NCI-H2107 treated with DMSO at 0.1 percent for 48 hours (cell line): ENCODE measurements at regions not wholly inside any gene's neighbourhood (a gene's known extent, or its start where the extent isn't known, plus 50 kb on each side); places are given as distances from the start of the nearest gene placed in this dataset.

Experiments used
- DNase-seq: peaks from one replicate; lab custom pipeline; 2025; ENCODE audit not compliant: unreplicated experiment; lab: John Stamatoyannopoulos, UW

DNA sequence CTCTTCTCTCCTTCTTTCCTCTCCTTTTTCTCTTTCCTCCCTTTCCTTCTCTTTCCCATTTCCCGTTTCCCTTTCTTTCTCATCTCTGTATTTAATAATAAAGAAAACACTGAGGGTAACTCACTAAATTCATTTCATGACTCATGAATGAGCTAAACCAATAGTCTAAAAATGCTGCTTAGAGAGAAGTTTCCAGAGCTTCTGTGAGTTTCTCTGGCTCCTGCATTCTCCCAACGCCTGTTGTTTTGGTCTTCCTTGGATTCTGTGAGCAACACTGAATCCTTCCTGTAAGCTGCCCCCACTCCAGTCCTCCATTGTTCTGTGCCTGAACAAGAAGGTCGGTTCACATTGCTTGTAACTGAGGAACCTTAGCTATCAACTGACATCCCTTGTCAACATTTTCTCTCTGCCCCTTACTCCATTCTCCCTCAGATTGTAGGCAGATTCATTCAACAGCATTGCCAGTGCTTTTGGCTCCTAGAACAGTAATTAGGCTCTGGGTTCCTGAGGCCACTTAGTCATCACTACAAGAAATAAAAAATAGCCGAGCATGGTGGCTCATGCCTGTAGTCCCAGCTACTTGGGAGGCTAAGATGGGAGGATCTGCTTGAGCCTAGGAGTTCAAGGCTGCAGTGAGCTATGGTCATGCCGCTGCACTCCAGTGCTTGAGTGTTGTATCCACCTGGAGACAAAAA is 237.7 kb upstream of the KLF4 start:
- DNase-seq = no peak

DNA sequence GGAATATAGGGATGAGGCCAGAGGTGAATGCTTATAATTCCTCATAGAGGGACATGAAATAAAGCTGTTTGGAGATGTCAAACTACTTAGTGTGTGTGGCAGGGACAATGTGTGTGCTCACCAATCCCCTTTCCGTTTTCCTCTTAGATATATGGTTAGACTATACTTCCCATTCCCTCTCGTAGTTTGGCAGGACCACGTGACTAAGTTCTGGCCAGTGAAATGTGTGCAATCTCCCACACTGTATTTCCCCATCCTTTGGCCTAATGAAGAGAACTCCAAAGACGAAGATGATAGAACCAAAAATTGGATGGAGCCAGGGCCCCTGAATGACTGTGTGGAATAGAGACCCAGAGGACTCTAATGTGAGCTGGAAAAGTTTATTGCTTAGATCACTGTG is 233.4 kb upstream of the KLF4 start:
- DNase-seq = no peak

DNA sequence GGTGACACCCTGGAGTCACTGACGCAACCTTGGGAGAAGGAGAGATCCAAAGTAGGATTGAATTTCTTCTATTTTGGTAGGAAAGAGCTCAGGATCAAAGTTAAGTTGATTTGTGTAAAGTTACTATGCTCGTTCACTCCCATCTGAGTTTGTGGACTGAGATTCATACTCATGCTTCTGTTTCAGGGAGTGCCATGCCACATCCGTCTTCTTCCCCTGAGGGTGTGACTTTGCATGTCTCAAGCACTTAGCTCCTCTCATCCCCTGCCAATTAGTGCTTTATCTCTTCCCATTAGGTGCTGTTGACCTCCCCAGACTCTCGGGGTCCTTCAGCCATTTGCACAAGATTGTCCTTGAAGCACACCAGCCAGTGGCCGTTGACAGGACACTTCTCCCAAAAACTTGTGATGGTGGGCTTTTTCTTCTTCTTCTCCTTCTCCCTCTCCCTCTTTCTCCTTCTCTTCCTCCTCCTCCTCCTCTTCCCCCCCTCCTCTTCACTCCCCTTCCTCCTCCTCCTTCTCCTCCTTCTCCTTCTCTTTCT is 232.2 kb upstream of the KLF4 start:
- DNase-seq = no peak

DNA sequence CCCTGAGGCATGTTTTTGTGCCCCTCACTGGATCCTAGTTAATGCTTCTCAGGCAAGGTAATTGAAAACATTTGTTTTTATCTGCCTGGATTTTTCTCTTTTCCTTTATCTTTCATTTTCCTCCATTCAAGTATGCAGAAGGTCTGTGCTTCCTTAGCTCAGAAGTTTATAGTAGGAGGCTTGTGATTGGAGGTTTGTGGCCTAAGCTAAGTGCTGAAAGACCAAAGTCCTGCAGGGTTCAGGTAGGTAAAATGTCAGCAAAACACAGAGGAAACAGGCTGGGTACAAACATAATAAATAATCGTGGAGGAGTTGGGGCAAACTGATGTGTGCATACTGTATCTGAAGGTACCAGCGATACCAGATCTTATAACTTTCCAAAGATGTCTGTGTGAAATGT is 230.9 kb upstream of the KLF4 start:
- no peak for DNase-seq

DNA sequence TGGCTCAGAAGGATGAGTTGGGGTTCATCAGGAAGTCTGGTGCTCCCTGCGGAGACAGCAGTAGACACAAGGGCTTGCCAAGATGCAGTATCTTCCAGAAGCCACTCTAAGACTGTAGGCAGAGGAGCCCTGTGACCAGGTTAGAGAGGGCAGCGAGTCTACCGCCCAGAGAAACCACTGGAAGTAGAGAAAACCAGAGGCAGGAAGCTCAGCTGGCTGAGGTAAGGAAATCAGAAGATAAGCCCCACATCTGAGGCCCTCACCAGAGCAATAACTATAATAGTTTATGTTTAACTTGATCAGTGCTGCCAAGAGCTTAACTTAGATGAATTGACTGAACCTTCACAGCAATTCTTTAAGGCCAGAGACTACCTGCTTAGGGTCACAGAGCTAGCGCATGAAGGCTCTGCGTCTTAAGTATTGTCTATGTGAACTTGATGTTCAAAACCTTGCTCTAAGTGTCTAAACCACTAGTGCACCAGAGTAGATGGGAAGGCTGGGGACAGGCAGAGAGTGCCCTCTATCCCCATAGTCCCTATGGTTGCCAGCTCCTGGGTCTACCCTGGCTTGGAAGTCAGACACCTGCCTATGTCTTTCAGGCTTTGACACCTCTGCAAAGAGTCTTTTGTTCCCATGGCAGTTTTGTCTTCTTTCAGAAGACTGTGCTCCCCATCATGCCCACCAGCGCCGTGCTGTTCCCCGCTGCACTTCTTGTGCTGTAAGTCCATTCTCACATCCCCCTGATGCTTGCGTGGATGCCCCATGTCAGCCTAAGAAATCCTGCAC is 228.2 kb upstream of the KLF4 start:
- DNase-seq = no peak

DNA sequence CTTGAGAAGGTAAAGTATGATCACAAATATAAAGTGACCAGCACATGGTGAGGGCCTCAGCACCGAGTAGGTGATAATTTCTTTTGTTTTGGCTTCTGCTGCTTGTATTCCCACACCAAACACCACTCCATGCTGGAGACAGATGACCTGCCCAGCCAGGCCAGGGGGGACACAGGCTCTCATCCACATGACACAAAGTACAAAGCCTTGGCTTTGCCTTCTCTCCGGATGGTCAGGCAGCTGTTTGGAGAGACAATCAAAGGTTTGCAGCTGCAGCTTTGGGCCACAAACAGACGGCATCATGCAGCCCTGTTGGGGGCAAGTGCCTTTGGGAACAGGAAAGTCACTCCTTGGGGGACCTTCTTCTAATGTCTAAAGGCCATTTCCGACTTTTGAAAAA is 226.2 kb upstream of the KLF4 start:
- no peak for DNase-seq

DNA sequence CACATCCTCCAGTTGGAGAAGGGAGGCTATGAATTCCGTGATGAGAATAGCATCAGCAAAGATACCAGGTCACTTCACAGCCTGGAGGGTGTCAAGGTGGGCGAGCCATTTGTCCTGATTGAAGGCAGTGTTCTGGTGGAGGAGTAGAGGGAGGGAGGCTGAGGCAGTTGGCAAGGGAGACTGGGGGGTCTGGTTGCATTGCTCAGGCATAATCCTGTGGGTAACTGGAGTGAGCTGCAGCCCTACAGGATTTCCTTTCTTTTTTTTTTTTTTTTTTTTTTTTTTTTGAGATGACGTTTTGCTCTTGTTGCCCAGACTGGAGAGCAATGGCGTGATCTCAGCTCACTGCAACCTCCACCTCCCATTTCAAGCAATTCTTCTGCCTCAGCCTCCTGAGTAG is 223.9 kb upstream of the KLF4 start:
- DNase-seq = no peak

DNA sequence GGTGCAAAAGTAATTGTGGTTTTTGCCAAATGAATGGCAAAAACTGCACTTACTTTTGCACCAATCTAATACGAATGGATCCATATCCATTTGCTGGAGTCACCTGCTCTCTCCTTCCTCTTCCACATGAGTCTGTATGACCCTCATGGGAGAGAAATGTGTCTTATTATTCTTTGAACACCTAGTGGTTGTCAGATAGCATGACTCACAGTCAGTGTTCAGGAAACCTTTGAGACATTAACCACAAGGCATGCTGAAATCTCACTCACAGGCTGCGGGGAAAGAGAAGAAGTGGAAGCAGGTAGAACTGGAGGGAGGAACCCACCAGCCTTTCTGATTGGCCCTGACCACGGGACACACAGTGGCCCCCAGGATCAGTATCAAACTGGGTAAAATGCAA is 222.8 kb upstream of the KLF4 start:
- no peak for DNase-seq

DNA sequence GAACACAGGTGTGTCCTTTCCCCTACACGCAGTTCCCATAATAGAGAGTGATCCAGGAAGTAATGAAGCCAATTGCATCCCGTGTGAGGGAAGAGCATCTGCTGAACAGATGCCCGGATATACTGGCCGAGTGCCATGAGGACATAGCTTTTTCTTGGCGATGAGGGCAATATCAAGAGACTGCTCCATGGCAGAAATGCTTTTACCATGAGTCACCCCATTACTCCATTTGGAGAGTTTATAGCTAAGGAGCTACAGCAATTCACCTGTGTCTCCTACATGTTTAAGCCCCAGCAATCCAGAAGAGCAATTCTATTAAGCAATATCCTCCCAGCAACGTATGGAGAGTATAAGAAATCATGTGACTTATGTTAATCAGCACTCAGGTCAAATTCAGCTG is 222.0 kb upstream of the KLF4 start:
- no peak for DNase-seq

DNA sequence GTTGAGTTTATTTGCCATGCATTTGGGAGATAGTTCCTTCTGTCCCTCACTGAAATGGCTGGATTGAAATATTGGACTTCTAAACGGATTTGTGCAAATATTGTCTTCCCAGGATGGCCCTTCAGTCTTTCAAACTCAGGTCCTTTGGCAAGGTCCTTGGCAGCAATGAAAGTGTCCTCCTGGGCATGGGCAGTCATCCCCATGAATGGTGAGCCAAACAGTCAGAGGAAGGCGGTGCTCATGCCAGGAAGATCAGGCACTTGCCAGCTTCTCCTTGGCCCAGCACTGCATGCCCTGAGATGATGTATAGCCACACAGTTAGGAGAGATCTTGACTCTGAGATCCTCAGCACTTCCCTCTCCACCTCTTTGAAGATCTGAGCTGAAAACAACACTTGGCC is 221.4 kb upstream of the KLF4 start:
- DNase-seq = no peak

DNA sequence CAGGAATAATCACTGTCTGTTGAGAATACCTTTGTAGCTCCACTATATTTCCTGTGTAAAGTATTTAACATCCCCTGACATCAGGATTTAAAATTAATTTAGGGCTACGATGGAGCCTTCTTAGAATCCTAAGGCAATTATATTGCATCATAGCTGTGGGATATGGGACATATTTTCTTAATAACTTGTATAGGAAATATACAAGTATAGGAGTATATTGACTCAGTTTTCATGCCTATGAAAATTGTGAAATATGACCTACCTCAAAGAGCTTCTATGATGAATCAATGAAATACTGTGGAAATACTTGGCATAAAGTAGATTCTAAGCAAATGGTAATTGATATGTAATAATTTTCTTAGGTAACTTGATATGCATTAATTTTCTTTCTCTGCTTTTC is 221.0 kb upstream of the KLF4 start:
- no peak for DNase-seq

DNA sequence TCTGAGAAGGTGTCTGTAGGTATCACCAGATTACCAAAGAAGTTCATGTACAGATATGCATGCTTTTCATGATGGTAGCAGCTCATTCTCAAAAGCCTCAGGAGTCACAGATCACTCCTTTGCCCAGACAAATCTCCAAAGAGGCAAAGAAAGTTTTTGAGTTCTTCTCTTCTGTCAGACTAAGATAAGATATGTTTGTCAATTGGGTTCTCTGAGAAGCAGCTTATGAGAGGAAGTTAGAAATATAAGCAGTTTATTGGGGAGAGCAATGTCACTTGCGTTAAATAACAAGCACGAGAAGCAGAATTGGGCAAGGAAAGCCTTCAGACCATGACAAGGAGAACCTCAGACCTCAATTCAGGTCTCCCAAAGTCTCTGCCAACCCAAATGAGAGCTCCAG is 219.2 kb upstream of the KLF4 start:
- DNase-seq = no peak

DNA sequence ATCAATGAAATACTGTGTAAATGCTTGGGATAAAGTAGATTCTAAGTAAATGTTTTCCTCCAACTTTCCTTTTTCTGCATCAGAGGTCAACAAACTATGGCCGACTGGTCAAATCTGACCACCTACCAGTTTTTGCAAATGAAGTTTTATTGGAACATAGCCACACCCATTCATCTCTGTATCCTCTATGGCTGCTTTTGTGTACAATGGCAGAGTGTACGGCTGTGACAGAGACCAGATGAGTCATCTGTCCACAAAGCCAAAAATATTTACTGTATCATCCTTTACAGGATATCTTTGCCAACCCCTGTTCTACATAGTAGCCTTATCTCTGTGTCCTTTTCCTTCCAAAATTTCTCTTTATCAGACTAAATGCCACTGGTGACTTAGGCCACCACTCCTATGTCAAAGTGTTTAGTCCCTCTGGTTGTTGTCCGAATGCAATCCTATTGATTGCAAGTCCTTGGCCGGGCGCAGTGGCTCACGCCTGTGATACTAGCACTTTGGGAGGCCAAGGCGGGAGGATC is 218.4 kb upstream of the KLF4 start:
- DNase-seq = no peak

DNA sequence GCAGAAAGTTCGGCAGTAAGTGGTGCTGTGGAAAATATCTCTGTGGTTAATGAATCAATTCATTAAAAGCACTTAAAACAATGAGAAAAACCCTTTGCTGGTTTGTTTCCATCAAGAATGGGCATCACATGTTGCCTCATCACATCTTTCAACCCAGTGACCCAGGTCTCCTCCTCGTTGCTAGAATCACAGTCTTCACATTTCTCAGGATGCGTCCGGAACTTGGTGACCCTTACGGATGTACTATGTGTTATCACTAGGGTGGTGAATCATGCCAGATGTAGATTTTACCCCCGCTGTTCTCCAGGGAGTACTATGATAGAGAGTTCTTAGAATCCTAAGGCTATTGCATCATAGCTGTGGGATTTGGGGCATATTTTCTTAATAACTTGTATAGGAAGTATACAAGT is 217.9 kb upstream of the KLF4 start:
- DNase-seq = no peak

DNA sequence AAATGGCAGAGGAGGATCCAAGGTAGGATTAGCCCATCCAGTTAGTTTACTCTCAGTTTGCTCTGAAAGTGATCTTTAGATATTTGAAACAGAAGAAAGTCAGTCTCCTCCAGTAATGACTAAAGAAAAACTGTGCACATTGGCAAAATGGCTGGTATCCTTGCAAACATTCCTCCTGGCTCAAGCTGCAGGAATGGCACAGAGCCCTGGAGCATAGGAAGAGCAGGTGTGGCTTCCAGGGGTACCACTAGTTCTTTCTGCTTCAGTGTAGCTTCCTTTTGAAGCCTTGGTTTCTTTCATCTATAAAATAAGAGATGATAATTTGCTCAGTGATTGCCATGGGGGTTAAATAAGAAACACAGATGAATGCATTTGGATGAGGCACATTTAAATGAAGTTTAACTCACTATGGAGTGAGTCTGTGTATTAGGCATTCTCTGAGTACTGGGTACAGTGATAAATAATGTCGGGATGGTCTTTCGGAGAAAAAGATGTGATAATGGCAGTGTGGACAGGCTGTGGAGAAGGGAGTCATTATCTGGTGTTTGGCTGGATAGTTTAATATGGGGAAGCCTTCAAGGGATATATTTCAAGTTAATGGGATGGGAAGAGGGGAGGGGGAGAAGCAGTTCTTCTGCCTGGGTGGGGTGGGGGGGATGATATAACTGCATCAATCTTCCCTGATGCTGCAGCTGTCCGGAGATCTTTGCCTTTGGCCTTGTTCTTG is 217.3 kb upstream of the KLF4 start:
- DNase-seq = no peak

DNA sequence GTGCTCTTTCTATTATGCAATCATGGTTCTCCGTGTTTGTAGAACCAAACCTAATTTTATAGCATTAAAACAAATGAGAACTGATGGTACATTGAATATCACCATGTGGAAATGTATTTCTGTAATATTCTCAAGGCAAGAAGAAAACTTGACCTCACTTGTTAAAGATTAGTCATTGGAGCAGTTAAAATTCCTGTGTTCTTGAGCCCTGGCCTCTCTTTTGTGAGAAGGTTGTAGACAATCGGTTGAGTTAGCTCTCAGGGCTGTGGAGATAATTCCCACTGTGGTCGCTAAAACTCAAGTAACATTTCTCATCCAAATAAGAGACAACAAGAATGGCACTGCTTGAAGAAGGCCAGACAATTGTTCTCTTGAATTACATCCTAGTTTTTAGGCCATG is 216.0 kb upstream of the KLF4 start:
- no peak for DNase-seq

DNA sequence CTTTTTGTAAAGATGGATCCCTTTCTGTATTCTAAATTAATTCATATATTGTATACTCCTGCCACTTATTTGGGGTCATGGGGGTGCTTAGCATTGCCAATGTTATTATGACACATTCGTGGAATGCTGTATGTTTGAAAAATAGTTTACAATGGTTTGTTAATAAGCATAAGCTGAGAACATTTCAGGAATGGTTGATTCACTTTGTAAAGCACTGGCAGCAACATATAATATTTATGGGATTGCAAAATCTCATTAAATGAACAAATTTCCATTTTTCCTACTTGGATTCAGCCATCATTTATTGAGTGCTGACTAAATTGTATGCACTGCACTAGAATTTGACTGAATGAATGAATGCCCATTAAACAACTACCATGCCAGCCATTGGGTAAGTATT is 215.2 kb upstream of the KLF4 start:
- DNase-seq = no peak

DNA sequence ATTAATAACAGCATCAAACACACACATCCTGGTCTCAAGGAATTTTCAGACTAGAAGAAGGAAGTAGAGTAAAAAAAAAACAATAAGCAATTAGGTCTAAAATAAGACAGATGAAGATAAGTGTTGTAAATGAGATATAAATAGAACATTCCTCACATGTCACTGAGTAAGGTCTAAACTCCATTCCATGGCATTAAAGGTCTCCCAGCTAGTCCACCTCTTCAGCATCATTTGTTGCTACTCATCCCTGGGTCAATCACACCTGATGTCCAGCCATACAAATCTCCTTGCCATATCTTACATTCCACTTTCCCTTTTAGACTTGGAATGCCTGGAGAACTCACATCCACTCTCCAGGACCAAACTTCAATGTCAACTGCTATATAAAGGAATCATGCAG is 214.1 kb upstream of the KLF4 start:
- no peak for DNase-seq

DNA sequence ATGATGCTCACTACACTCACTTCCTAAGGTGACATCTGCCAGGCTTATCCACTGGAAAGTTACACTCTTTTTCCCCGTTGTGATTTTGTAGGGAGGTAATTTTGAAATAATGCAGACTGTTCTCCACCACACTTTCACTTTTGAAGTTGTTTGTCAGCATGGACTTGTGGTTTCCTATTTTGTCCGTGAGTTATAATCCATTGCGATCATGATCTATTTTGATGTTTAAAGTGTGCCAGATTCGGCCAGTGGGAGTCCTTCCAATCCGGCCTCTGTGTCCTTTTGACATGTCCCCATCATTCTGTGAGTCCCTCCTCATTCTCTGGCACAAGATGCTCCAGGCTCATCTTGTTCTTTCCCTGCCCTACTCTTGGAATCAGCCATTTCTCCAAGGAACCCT is 211.3 kb upstream of the KLF4 start:
- DNase-seq = no peak

DNA sequence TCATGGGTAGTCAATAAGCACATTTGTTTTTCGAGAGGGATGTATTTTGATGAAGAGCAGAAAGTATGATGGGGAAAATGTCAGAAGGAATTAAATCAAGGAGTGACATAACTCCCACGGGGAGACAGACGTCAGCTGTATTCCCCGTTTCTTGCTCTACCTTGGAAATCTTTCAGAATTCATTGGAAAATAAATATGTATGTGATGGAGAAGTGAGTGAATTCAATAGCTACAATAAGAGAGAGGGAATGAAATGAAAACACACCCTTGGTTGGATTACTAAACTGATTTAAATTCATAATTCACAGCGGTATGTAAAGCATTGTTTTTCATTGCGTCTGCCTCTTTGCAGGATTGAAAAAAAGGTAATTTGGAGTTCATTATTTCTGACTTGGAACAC is 209.7 kb upstream of the KLF4 start:
- DNase-seq = no peak

DNA sequence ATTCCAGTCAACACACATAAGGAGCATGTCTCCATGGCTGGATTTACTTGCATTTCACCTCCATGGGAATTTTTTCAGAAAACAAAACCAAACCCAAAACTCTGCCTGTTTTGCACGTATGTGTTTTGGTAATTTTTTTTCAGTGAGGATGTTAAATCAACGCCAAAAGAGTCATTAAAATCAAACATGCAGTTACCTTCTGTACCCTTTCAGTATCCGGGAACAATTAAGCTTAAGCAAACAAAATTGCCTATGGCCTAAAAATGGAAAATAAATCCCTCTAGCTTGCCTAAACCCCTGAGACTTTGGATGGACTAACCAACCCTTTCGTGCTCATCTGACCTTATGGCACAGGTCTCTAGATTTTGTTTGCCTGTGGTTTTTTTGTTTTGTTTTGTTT is 209.2 kb upstream of the KLF4 start:
- no peak for DNase-seq

DNA sequence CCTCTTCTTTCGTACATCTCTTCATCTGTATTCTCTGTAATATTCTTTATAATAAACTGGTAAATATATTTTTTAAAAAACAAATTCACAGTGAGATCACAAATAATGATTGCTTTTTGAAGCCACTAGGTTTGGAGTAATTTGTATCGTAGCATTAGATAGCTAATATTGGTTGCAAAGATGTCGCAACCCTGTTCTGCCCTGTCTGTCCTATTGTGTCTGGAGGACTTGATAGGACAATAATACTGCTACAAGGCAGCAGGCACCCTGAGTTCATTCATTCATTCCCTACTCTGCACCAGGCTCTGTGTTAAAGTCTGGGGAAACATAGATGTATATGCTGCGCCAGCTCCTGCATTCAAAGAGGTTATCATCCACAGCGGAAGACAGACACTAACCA is 206.7 kb upstream of the KLF4 start:
- no peak for DNase-seq
